ENCODE measurements at regions not wholly inside any gene's neighbourhood (a gene's known extent, or its start where the extent isn't known, plus 50 kb on each side); places are given as distances from the start of the nearest gene placed in this dataset.
A peak's percentile ranks its signal among the peaks of the same experiment; 100 is the strongest.

DNA sequence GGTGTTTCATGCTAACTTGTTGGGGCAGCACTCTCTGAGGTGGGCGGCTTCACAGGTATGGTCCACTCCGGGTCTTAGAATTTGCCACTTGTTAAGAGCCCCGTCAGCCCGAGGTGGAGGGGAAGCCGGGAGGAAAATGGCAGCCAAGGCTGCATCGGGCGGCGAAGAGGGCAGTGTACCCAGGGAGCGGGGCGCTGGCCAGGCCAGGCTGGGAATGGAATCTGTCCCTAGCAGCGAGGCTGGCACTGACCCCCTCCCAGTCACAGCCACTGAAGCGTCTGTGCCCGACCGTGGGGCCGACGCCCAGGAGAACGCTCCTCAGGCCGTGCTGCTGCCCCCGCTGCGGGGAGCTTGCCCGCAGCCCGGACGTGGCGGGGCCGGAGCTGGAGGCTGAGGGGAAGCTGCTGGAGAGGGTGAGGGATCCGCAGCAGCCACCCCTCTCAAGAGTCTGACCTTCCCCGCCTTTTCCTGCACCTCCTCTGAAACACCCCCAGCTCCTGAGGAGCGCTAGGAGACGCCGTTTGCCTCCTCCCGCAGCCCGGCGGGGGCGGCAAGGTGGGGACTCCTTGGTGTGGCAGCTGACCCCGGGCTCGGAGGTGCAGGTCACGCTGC lies 313.8 kb upstream of the SPRY2 start:
- WGBS, 2 donors: 48 to 67% methylated on average over 22 to 34 of the region's 37 CpGs
- Histone ChIP-seq H3K4me1 (no peaks in the 10 kb centered on the region), H3K27ac (no peak overlapping the region), H3K4me3 (replicated peaks in 1 of 3) (peak overlapping the region in 2 of 3 donors; percentile 7 to 14), H3K9me3 (no peaks in the 10 kb centered on the region), H3K36me3 (no peaks in the 10 kb centered on the region), H3K27me3 (no peaks in the 10 kb centered on the region)
- peak; percentile 14 to 35 for DNase-seq
- TF ChIP-seq, protein P1, sequence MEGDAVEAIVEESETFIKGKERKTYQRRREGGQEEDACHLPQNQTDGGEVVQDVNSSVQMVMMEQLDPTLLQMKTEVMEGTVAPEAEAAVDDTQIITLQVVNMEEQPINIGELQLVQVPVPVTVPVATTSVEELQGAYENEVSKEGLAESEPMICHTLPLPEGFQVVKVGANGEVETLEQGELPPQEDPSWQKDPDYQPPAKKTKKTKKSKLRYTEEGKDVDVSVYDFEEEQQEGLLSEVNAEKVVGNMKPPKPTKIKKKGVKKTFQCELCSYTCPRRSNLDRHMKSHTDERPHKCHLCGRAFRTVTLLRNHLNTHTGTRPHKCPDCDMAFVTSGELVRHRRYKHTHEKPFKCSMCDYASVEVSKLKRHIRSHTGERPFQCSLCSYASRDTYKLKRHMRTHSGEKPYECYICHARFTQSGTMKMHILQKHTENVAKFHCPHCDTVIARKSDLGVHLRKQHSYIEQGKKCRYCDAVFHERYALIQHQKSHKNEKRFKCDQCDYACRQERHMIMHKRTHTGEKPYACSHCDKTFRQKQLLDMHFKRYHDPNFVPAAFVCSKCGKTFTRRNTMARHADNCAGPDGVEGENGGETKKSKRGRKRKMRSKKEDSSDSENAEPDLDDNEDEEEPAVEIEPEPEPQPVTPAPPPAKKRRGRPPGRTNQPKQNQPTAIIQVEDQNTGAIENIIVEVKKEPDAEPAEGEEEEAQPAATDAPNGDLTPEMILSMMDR (IDR thresholded peaks at IDR 0.05): no peak
- TF ChIP-seq POLR2A (IDR thresholded peaks at IDR 0.05): no peak
- intact Hi-C loops (cut with DNase I): no loop called here

DNA sequence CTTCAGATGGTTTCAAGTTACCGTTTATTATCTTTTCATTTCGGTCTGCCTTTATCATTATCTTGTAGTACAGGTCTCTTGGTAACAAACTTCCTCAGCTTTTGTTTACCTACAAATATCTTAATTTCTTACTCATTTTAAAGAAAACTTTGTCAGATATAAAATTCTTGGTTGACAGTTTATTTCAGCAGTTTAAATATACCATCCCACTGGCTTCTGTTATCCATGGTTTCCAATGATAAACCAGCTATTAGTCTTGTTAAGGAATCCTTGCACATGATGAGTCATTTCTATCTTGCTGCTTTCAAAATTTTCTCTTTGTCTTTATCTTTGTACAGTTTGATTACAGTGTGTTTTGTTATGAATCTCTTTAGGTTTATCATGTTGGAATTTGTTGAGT lies 308.3 kb upstream of the SPRY2 start:
- no peak overlapping the region for H3K27ac ChIP-seq
- DNase-seq: no peak
- WGBS, 2 donors: 93% methylated on average over 2 of the region's 2 CpGs

DNA sequence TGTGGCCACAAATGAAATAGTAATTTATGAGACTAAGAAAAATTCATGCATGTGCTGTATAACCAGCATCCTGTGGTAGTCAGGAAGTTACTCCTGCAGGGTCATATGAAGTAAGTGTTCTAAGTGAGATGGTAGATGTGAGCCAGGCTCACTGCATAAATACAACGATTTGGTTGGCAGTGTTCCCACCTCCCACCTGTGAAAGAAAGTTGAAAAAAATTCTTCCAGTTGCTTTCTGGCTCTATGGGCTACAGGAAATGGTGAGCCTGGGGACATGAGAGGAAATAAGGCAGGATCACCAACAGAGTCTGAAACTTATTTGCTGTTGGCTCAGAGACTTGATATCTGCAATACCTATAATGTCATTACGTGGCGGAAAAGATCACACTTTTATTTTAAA lies 301.7 kb upstream of the SPRY2 start:
- 54 to 62% methylated on average over 3 of the region's 3 CpGs for WGBS, 2 donors
- no peaks in the 10 kb centered on the region for H3K4me1 ChIP-seq
- no peaks in the 10 kb centered on the region for H3K27me3 ChIP-seq
- intact Hi-C loops (cut with DNase I): no loop called here
- H3K27ac ChIP-seq: no peak overlapping the region
- no peak overlapping the region for H3K4me3 ChIP-seq (replicated peaks in 1 of 3)
- DNase-seq: no peak
- no peaks in the 10 kb centered on the region for H3K9me3 ChIP-seq
- no peaks in the 10 kb centered on the region for H3K36me3 ChIP-seq
- TF ChIP-seq POLR2A (IDR thresholded peaks at IDR 0.05): no peak
- TF ChIP-seq, protein P1 (IDR thresholded peaks at IDR 0.05): no peak

More for the DNA sequence above, 308.3 kb upstream of the SPRY2 start:
- Histone ChIP-seq H3K4me1 (no peaks in the 10 kb centered on the region), H3K9me3 (no peaks in the 10 kb centered on the region), H3K27me3 (no peaks in the 10 kb centered on the region), H3K4me3 (replicated peaks in 1 of 3) (no peak overlapping the region), H3K36me3 (no peaks in the 10 kb centered on the region)
- intact Hi-C loops (cut with DNase I): no loop called here
- TF ChIP-seq POLR2A (IDR thresholded peaks at IDR 0.05): no peak
- TF ChIP-seq, protein P1 (IDR thresholded peaks at IDR 0.05): no peak

DNA sequence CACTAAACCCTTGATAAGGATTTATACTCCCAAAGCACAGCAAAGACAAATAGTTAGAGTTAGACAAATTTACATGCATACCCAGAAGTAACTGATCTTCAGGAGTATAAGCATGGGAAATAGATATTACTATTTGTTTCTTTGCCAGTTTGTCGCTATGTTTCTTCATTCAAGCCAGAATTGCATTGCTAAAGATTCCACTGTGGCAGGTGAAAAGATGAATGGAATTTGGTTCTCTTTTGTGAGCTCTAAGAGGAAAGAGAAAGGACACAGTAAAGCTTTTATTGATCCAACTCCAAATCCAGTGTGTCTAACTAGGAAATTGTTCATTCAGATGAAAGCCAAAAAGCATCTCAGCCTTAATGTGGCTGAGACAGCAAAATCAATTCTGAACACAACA lies 292.3 kb upstream of the SPRY2 start:
- Histone ChIP-seq H3K4me1 (no peaks in the 10 kb centered on the region), H3K27ac (no peak overlapping the region), H3K27me3 (no peaks in the 10 kb centered on the region), H3K9me3 (no peaks in the 10 kb centered on the region), H3K36me3 (no peaks in the 10 kb centered on the region), H3K4me3 (replicated peaks in 1 of 3) (no peak overlapping the region)
- TF ChIP-seq POLR2A (IDR thresholded peaks at IDR 0.05): no peak
- TF ChIP-seq, protein P1 (IDR thresholded peaks at IDR 0.05): no peak
- 83 to 91% methylated on average over 1 of the region's 1 CpG for WGBS, 2 donors
- DNase-seq: no peak
- intact Hi-C loops (cut with DNase I): no loop called here

DNA sequence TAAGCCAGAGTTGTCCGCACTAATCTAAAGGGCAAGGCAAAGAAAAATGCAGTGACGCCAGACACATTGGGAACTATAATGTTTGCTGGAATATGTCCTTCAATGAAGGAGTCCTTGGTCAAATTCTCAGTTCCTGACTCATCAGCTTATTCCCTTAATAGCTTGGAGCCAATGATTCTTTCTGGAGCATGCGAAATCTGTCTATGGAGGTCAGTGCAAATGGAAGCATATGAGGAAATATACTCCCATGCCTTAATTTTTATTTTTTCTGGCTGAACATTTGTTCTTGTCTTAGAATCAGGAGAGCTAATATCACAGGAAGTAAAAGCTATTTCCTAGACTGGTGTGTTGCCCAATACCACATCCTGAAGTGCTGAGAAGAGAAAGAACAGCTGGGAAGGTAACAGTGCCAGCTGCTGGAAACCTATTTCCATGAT lies 289.8 kb upstream of the SPRY2 start:
- WGBS, 2 donors: 77 to 87% methylated on average over 3 of the region's 3 CpGs
- Histone ChIP-seq H3K4me1 (no peaks in the 10 kb centered on the region), H3K27me3 (no peaks in the 10 kb centered on the region), H3K27ac (peak overlapping the region in 1 of 3 donors; percentile 51), H3K36me3 (no peaks in the 10 kb centered on the region), H3K9me3 (no peaks in the 10 kb centered on the region), H3K4me3 (replicated peaks in 1 of 3) (no peak overlapping the region)
- no peak for TF ChIP-seq POLR2A (IDR thresholded peaks at IDR 0.05)
- TF ChIP-seq, protein P1 (IDR thresholded peaks at IDR 0.05): no peak
- intact Hi-C loops (cut with DNase I): no loop called here
- no peak for DNase-seq
